SK-N-SH treated with all-trans-retinoic acid at 6 μM for 48 hours (cell line): ENCODE measurements at regions not wholly inside any gene's neighbourhood (a gene's known extent, or its start where the extent isn't known, plus 50 kb on each side); places are given as distances from the start of the nearest gene placed in this dataset.

Experiments
- OSR1 ChIP-seq: fragments of 250-450 bp; sonication (Bioruptor Pico); IDR thresholded peaks from 2 replicates; pipeline ENCODE4 v1.8.0; 2022; ENCODE audit warnings: moderate library complexity, mild to moderate bottlenecking, inconsistent platforms
- TCF4 ChIP-seq: fragments of 250-450 bp; sonication (Bioruptor Pico); IDR thresholded peaks from 2 replicates; pipeline ENCODE4 v1.8.0; 2021; ENCODE audit warnings: mild to moderate bottlenecking, moderate library complexity, borderline replicate concordance

GRCh38 chr6:81086991-81087390 is 665.5 kb downstream of the TENT5A start:
- TF ChIP-seq OSR1 (CRISPR knock-in tag) (no peak), TCF4 (CRISPR knock-in tag) (no peak)
